Activated CD4-positive, alpha-beta memory T cell treated with anti-CD3 and anti-CD28 coated beads for 36 hours (primary cell): ENCODE measurements at regions not wholly inside any gene's neighbourhood (a gene's known extent, or its start where the extent isn't known, plus 50 kb on each side); places are given as distances from the start of the nearest gene placed in this dataset.
"Not testable (repeated sequence)": the region's sequence is repeated elsewhere in the genome, so short reads cannot be mapped to it uniquely, and the experiment has no call there.

ENCODE experiments used
- CTCF ChIA-PET: fragments of 350-600 bp; sonication (Branson Sonifier 250); formaldehyde crosslinking; loops from one replicate; lab custom pipeline; 2021; ENCODE audit warnings: antibody characterized with exemption, inconsistent platforms; lab: Charles Lee
- POLR2A ChIA-PET: fragments of 350-600 bp; sonication (Branson Sonifier 250); formaldehyde crosslinking; loops from one replicate; lab custom pipeline; 2021; ENCODE audit warnings: antibody characterized with exemption; lab: Charles Lee
- DNase-seq: peaks from one replicate; pipeline ENCODE4 v3.0.0-alpha.2; 2020
- H3K27ac Mint-ChIP-seq: one replicate; pipeline ENCODE4 v1.8.0; 2021; ENCODE audit warnings: mixed read lengths
- H3K27me3 Mint-ChIP-seq: one replicate; pipeline ENCODE4 v1.8.0; 2021; ENCODE audit warnings: mixed read lengths
- H3K36me3 Mint-ChIP-seq: one replicate; pipeline ENCODE4 v1.8.0; 2021; ENCODE audit warnings: mixed read lengths
- H3K4me1 Mint-ChIP-seq: one replicate; pipeline ENCODE4 v1.8.0; 2021; ENCODE audit warnings: low read depth, mixed read lengths
- H3K4me3 Mint-ChIP-seq: one replicate; pipeline ENCODE4 v1.8.0; 2021; ENCODE audit warnings: mild to moderate bottlenecking, mixed read lengths
- H3K9me3 Mint-ChIP-seq: one replicate; pipeline ENCODE4 v1.8.0; 2021; ENCODE audit warnings: mixed read lengths
- intact Hi-C: fragments of 100-400 bp; cut with micrococcal nuclease; formaldehyde crosslinking; loops from one replicate; pipeline ENCODE4 v1.15.1; 2023

- Mint-ChIP-seq H3K4me3 (no peak overlapping the region), H3K4me1 (no peaks in the 10 kb centered on the region), H3K36me3 (no peaks in the 10 kb centered on the region), H3K27ac (no peak overlapping the region), H3K9me3 (peaks cover 5% of the 10 kb centered on the region), H3K27me3 (no peaks in the 10 kb centered on the region)
- intact Hi-C loops = no loop called here
- CTCF ChIA-PET = no interaction called here
- POLR2A ChIA-PET = no interaction called here
- no peak for DNase-seq
Observed at GRCh38 chr12:14086838-14087237, 105.4 kb upstream of the GRIN2B start.

GRCh38 chr12:14099994-14100393 lies 118.6 kb upstream of the GRIN2B start:
- peaks cover 2% of the 10 kb centered on the region for H3K9me3 Mint-ChIP-seq
- intact Hi-C loops = no loop called here

GRCh38 chr12:14101556-14101955 lies 120.2 kb upstream of the GRIN2B start:
- H3K27ac Mint-ChIP-seq, intact Hi-C loops, H3K27me3 Mint-ChIP-seq, H3K4me3 Mint-ChIP-seq, DNase-seq, H3K9me3 Mint-ChIP-seq, CTCF ChIA-PET, H3K36me3 Mint-ChIP-seq, POLR2A ChIA-PET, H3K4me1 Mint-ChIP-seq: not testable (repeated sequence)

More at GRCh38 chr12:14099994-14100393, 118.6 kb upstream of the GRIN2B start:
- peaks cover 3% of the 10 kb centered on the region for H3K27me3 Mint-ChIP-seq
- no peak overlapping the region for H3K27ac Mint-ChIP-seq
- H3K36me3 Mint-ChIP-seq = no peaks in the 10 kb centered on the region
- no peaks in the 10 kb centered on the region for H3K4me1 Mint-ChIP-seq
- DNase-seq = no peak
- CTCF ChIA-PET = no interaction called here
- no peak overlapping the region for H3K4me3 Mint-ChIP-seq
- POLR2A ChIA-PET = no interaction called here

GRCh38 chr12:14111230-14111865 lies 129.9 kb upstream of the GRIN2B start:
- intact Hi-C loops = no loop called here
- Mint-ChIP-seq H3K36me3 (no peaks in the 10 kb centered on the region), H3K4me3 (no peak overlapping the region), H3K9me3 (no peaks in the 10 kb centered on the region), H3K4me1 (no peaks in the 10 kb centered on the region), H3K27ac (no peak overlapping the region), H3K27me3 (peaks cover 9% of the 10 kb centered on the region)
- ChIA-PET CTCF (no interaction called here), POLR2A (no interaction called here)
- no peak for DNase-seq

- H3K27ac Mint-ChIP-seq = no peak overlapping the region
- no peaks in the 10 kb centered on the region for H3K36me3 Mint-ChIP-seq
- H3K4me3 Mint-ChIP-seq = no peak overlapping the region
- intact Hi-C loops = no loop called here
- H3K4me1 Mint-ChIP-seq = no peaks in the 10 kb centered on the region
- CTCF ChIA-PET = no interaction called here
- H3K27me3 Mint-ChIP-seq = peaks cover 9% of the 10 kb centered on the region
- POLR2A ChIA-PET = no interaction called here
- no peak for DNase-seq
- no peaks in the 10 kb centered on the region for H3K9me3 Mint-ChIP-seq
Observed at GRCh38 chr12:14113031-14113430, 131.6 kb upstream of the GRIN2B start.

DNA sequence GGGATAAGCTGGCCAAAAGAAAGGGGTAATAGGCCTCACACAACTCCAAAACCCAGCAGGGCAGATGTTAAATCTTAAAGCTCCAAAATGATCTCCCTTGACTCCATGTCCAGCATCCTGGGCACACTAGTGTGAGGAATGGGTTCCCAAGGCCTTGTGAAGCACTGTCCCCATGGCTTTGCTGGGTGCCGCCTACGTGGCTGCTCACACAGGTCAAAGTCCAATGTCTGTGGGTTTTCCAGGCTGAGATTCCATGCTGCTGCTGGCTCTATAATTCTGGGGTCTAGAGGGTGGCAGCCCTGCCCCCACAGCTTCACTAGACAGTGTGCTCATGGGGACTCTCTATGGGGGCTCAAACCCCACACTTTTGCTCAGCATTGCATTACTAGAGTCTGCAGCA lies 145.3 kb upstream of the GRIN2B start:
- intact Hi-C loops = no loop called here
- peaks cover 8% of the 10 kb centered on the region for H3K9me3 Mint-ChIP-seq
- no peak overlapping the region for H3K27ac Mint-ChIP-seq
- no peak for DNase-seq
- no peaks in the 10 kb centered on the region for H3K27me3 Mint-ChIP-seq
- H3K36me3 Mint-ChIP-seq = no peaks in the 10 kb centered on the region
- H3K4me1 Mint-ChIP-seq = no peaks in the 10 kb centered on the region
- CTCF ChIA-PET = no interaction called here
- POLR2A ChIA-PET = no interaction called here
- H3K4me3 Mint-ChIP-seq = no peak overlapping the region

- no peak overlapping the region for H3K27ac Mint-ChIP-seq
- ChIA-PET POLR2A (no interaction called here), CTCF (no interaction called here)
- H3K27me3 Mint-ChIP-seq = peaks cover 5% of the 10 kb centered on the region
- intact Hi-C loops = no loop called here
- no peak overlapping the region for H3K4me3 Mint-ChIP-seq
- DNase-seq = no peak
- H3K36me3 Mint-ChIP-seq = no peaks in the 10 kb centered on the region
- H3K9me3 Mint-ChIP-seq = peaks cover 7% of the 10 kb centered on the region
- no peaks in the 10 kb centered on the region for H3K4me1 Mint-ChIP-seq
Observed at GRCh38 chr12:14129611-14130195, 148.3 kb upstream of the GRIN2B start.

- Mint-ChIP-seq H3K4me3 (no peak overlapping the region), H3K36me3 (no peaks in the 10 kb centered on the region), H3K4me1 (no peaks in the 10 kb centered on the region), H3K27ac (no peak overlapping the region), H3K27me3 (peaks cover 5% of the 10 kb centered on the region), H3K9me3 (no peaks in the 10 kb centered on the region)
- POLR2A ChIA-PET = no interaction called here
- intact Hi-C loops = no loop called here
- CTCF ChIA-PET = interaction anchor here (0.8 kb wide), 1 partner anchor 50 kb away, joined by 3 read pairs; no protein-coding TSS in a partner anchor
- no peak for DNase-seq
Observed at GRCh38 chr12:14135996-14136395, 154.6 kb upstream of the GRIN2B start.

GRCh38 chr12:14138495-14138894 lies 157.1 kb upstream of the GRIN2B start:
- H3K36me3 Mint-ChIP-seq = no peaks in the 10 kb centered on the region
- ChIA-PET POLR2A (no interaction called here), CTCF (no interaction called here)
- H3K27ac Mint-ChIP-seq = no peak overlapping the region
- intact Hi-C loops = no loop called here
- no peaks in the 10 kb centered on the region for H3K4me1 Mint-ChIP-seq
- H3K27me3 Mint-ChIP-seq = peaks cover 3% of the 10 kb centered on the region
- H3K4me3 Mint-ChIP-seq = no peak overlapping the region
- DNase-seq = no peak
- H3K9me3 Mint-ChIP-seq = no peaks in the 10 kb centered on the region

DNA sequence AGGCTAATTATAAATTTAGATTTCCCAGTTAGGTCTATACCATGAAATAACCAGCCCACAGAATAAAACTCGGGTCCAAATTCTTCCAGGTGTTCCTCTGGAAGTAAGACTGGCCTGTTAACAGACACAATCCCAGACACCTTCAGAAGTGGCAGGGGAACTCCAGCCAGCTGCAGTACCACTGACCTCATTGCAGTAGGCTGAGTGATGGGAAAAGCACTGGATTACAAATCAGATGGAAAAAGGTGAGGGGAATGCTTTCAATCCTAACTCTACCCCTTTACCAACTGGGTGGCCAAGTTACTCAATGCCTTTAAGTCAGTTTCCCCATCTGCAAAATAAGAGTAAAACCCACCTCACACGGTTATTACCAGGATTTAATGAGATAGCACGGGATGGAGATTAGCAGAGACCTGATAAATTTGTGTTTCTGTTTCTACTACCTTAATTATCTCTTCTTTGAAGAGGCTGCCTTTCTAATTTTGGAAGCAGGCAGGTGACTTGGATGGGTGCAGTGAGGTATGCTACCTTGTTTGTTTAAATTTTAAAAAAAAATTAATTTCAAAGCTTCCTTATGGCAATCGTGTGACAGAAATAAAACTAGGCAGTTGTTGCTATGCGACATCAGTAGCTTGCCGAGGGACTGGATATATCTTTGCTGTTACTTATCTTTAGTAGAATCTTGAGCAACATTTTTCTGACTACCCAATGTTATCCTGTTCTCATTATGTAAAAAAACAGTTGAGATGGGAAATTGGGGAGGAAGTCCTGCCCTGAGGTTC lies 167.3 kb upstream of the GRIN2B start:
- no peak for DNase-seq
- H3K36me3 Mint-ChIP-seq = no peaks in the 10 kb centered on the region
- peaks cover 4% of the 10 kb centered on the region for H3K27me3 Mint-ChIP-seq
- H3K4me1 Mint-ChIP-seq = no peaks in the 10 kb centered on the region
- ChIA-PET CTCF (no interaction called here), POLR2A (interaction anchor here (0.6 kb wide), 1 partner anchor 73 kb away, joined by 3 read pairs; no protein-coding TSS in a partner anchor)
- no peak overlapping the region for H3K27ac Mint-ChIP-seq
- H3K4me3 Mint-ChIP-seq = no peak overlapping the region
- intact Hi-C loops = no loop called here
- H3K9me3 Mint-ChIP-seq = no peaks in the 10 kb centered on the region

GRCh38 chr12:14153803-14154202 lies 172.4 kb upstream of the GRIN2B start:
- no peak overlapping the region for H3K4me3 Mint-ChIP-seq
- no peaks in the 10 kb centered on the region for H3K9me3 Mint-ChIP-seq
- peaks cover 2% of the 10 kb centered on the region for H3K36me3 Mint-ChIP-seq
- H3K27me3 Mint-ChIP-seq = peaks cover 2% of the 10 kb centered on the region
- no peak overlapping the region for H3K27ac Mint-ChIP-seq
- no peaks in the 10 kb centered on the region for H3K4me1 Mint-ChIP-seq
- POLR2A ChIA-PET = no interaction called here
- CTCF ChIA-PET = no interaction called here
- intact Hi-C loops = no loop called here
- no peak for DNase-seq

GRCh38 chr12:14156606-14157005 lies 175.2 kb upstream of the GRIN2B start:
- Mint-ChIP-seq H3K36me3 (peaks cover 2% of the 10 kb centered on the region), H3K9me3 (no peaks in the 10 kb centered on the region), H3K4me3 (no peak overlapping the region), H3K27ac (no peak overlapping the region), H3K4me1 (no peaks in the 10 kb centered on the region), H3K27me3 (peaks cover 2% of the 10 kb centered on the region)
- no peak for DNase-seq
- POLR2A ChIA-PET = no interaction called here
- intact Hi-C loops = no loop called here
- CTCF ChIA-PET = interaction anchor here (0.7 to 1.0 kb wide), 2 partner anchors 28 to 450 kb away, joined by 3 read pairs; no protein-coding TSS in a partner anchor
